H1 (cell line): ENCODE measurements at regions not wholly inside any gene's neighbourhood (a gene's known extent, or its start where the extent isn't known, plus 50 kb on each side); places are given as distances from the start of the nearest gene placed in this dataset.

ENCODE experiments used
- CTCF ChIA-PET: fragments of 300-600 bp; sonication (Branson Sonifier 250); formaldehyde crosslinking; loops from one replicate; lab custom pipeline; 2021; ENCODE audit not compliant: partially characterized antibody; lab: Charles Lee
- POLR2A ChIA-PET: fragments of 300-600 bp; sonication (Branson Sonifier 250); formaldehyde crosslinking; loops from one replicate; lab custom pipeline; 2021; ENCODE audit warnings: inconsistent platforms; ENCODE audit not compliant: partially characterized antibody; lab: Charles Lee
- DNase-seq, 2 experiments: peaks; one replicate each; pipeline versions ENCODE4 v3.0.0 to v3.0.0-alpha.2; 2010 to 2022; ENCODE audit warnings: low spot score in 2 of 2, low read depth in 1 of 2, mixed read lengths in 1 of 2
- FAIRE-seq: peaks from 2 replicates; lab custom pipeline; 2011; peaks lifted over from hg19 to GRCh38; lab: Jason Lieb, UNC
- H2AFZ ChIP-seq: 2 replicates; pipeline ENCODE4 v1.8.1; 2012; ENCODE audit warnings: low read length, inconsistent platforms
- H2AK5ac ChIP-seq: 2 replicates; pipeline ENCODE4 v1.6.1; 2013; ENCODE audit warnings: low read depth, low read length
- H2BK120ac ChIP-seq: replicated peaks from 2 replicates; pipeline ENCODE3; 2013; ENCODE audit warnings: low read depth, low read length, inconsistent platforms
- H2BK12ac ChIP-seq: 2 replicates; pipeline ENCODE4 v1.6.1; 2013; ENCODE audit warnings: low read depth, low read length
- H2BK15ac ChIP-seq: 2 replicates; pipeline ENCODE4 v1.6.1; 2013; ENCODE audit warnings: low read length
- H2BK20ac ChIP-seq: 2 replicates; pipeline ENCODE4 v1.6.1; 2013; ENCODE audit warnings: low read length
- H2BK5ac ChIP-seq: 2 replicates; pipeline ENCODE4 v1.6.1; 2013; ENCODE audit warnings: low read depth, low read length
- H3K14ac ChIP-seq: 2 replicates; pipeline ENCODE4 v1.6.1; 2013; ENCODE audit warnings: inconsistent platforms; ENCODE audit not compliant: insufficient read length
- H3K18ac ChIP-seq: 2 replicates; pipeline ENCODE4 v1.6.1; 2013; ENCODE audit warnings: low read length; ENCODE audit errors: extremely low read depth
- H3K23ac ChIP-seq: 2 replicates; pipeline ENCODE4 v1.6.1; 2013; ENCODE audit warnings: inconsistent platforms; ENCODE audit not compliant: insufficient read length
- H3K23me2 ChIP-seq: 2 replicates; pipeline ENCODE4 v1.6.1; 2013; ENCODE audit warnings: low read depth, low read length
- H3K27ac ChIP-seq: 2 replicates; pipeline ENCODE4 v1.6.1; 2011; ENCODE audit warnings: low read depth, low read length, inconsistent platforms
- H3K27me3 ChIP-seq, 4 experiments: replicated peaks in 1 of 4; 1 replicate in 1 of 4; 2 replicates in 3 of 4; pipeline versions ENCODE4 v1.6.1 to v1.8.1; 2011 to 2013; ENCODE audit warnings: low read length in 3 of 4, mild to moderate bottlenecking in 3 of 4, inconsistent platforms in 2 of 4, mixed read lengths in 2 of 4, moderate library complexity in 1 of 4; ENCODE audit not compliant: control insufficient read depth in 3 of 4, insufficient read depth in 3 of 4; ENCODE audit errors: extremely low read depth in 1 of 4
- H3K36me3 ChIP-seq, 4 experiments: 2 replicates each; pipeline versions ENCODE4 v1.6.1 to v1.8.1; 2011 to 2013; ENCODE audit warnings: mild to moderate bottlenecking in 4 of 4, low read length in 3 of 4, moderate library complexity in 2 of 4, control low read depth in 1 of 4, inconsistent platforms in 1 of 4; ENCODE audit not compliant: insufficient read depth in 4 of 4, control insufficient read depth in 2 of 4
- H3K4ac ChIP-seq: replicated peaks from 2 replicates; pipeline ENCODE3; 2013; ENCODE audit warnings: low read length, low read depth, mixed read lengths, inconsistent platforms; ENCODE audit not compliant: insufficient read length
- H3K4me1 ChIP-seq, 4 experiments: replicated peaks in 1 of 4; 1 replicate in 1 of 4; 2 replicates in 3 of 4; pipeline versions ENCODE4 v1.6.1 to v1.8.1; 2011 to 2013; ENCODE audit warnings: low read length in 3 of 4, inconsistent platforms in 2 of 4, mixed read lengths in 1 of 4; ENCODE audit not compliant: insufficient read depth in 4 of 4, control insufficient read depth in 3 of 4
- H3K4me2 ChIP-seq, 2 experiments: 2 replicates each; pipeline versions ENCODE4 v1.6.1 to v1.8.1; 2011 to 2013; ENCODE audit warnings: low read depth in 2 of 2, low read length in 2 of 2, control low read depth in 1 of 2, inconsistent platforms in 1 of 2, mild to moderate bottlenecking in 1 of 2; ENCODE audit not compliant: insufficient read depth in 1 of 2
- H3K4me3 ChIP-seq, 4 experiments: fragments of 200-600, 300-600 bp in 1 of 4; sonication (generic), shearing (Covaris generic), sonication (Bioruptor Twin) in 1 of 4; 2 replicates each; pipeline versions ENCODE4 v1.5.1 to v1.8.1; 2011 to 2016; ENCODE audit warnings: low read length in 4 of 4, low read depth in 3 of 4, control low read depth in 2 of 4, inconsistent platforms in 2 of 4, mild to moderate bottlenecking in 2 of 4, mixed read lengths in 1 of 4, moderate library complexity in 1 of 4; ENCODE audit not compliant: insufficient read depth in 2 of 4; ENCODE audit errors: extremely low read depth in 1 of 4
- H3K56ac ChIP-seq: replicated peaks from 2 replicates; pipeline ENCODE3; 2013; ENCODE audit warnings: low read depth, mild to moderate bottlenecking, mixed read lengths, low read length, inconsistent platforms; ENCODE audit not compliant: insufficient read length
- H3K79me1 ChIP-seq: 2 replicates; pipeline ENCODE4 v1.6.1; 2013; ENCODE audit warnings: low read depth, low read length, control low read depth
- H3K79me2 ChIP-seq, 2 experiments: 2 replicates each; pipeline versions ENCODE4 v1.6.1 to v1.8.1; 2012 to 2013; ENCODE audit warnings: low read length in 2 of 2, mild to moderate bottlenecking in 2 of 2, inconsistent platforms in 1 of 2; ENCODE audit not compliant: insufficient read depth in 2 of 2, control insufficient read depth in 1 of 2
- H3K9ac ChIP-seq, 4 experiments: replicated peaks in 1 of 4; 1 replicate in 1 of 4; 2 replicates in 3 of 4; pipeline versions ENCODE4 v1.6.1 to v1.8.1; 2011 to 2013; ENCODE audit warnings: low read depth in 3 of 4, low read length in 3 of 4, control low read depth in 2 of 4, mild to moderate bottlenecking in 2 of 4, moderate library complexity in 2 of 4, inconsistent platforms in 1 of 4; ENCODE audit errors: extremely low read depth in 1 of 4
- H3K9me3 ChIP-seq, 2 experiments: 2 replicates each; pipeline versions ENCODE4 v1.6.1 to v1.8.1; 2012 to 2013; ENCODE audit warnings: mild to moderate bottlenecking in 2 of 2, moderate library complexity in 2 of 2, control low read depth in 1 of 2, inconsistent platforms in 1 of 2, low read depth in 1 of 2, low read length in 1 of 2, mixed read lengths in 1 of 2; ENCODE audit not compliant: insufficient read depth in 2 of 2
- H4K20me1 ChIP-seq, 2 experiments: replicated peaks in 1 of 2; 2 replicates each; pipeline versions ENCODE3 to v1.8.1; 2011 to 2013; ENCODE audit warnings: inconsistent platforms in 2 of 2, low read length in 2 of 2, mild to moderate bottlenecking in 1 of 2; ENCODE audit not compliant: insufficient read depth in 2 of 2, control insufficient read depth in 1 of 2
- H4K5ac ChIP-seq: 2 replicates; pipeline ENCODE4 v1.6.1; 2013; ENCODE audit warnings: low read length, low read depth, mixed read lengths, inconsistent platforms; ENCODE audit not compliant: insufficient read length
- H4K8ac ChIP-seq: 2 replicates; pipeline ENCODE4 v1.8.0; 2013; ENCODE audit warnings: mild to moderate bottlenecking, moderate library complexity, low read length, inconsistent platforms; ENCODE audit not compliant: insufficient read depth; ENCODE audit errors: extremely low read depth
- H4K91ac ChIP-seq: replicated peaks from 2 replicates; pipeline ENCODE3; 2013; ENCODE audit warnings: low read length, mixed read lengths, inconsistent platforms; ENCODE audit not compliant: insufficient read length
- ATF2 ChIP-seq: IDR thresholded peaks from 2 replicates; pipeline ENCODE4 v1.6.1; 2012; ENCODE audit warnings: low read length, inconsistent platforms
- BRCA1 ChIP-seq: IDR thresholded peaks from 2 replicates; pipeline ENCODE4 v1.6.1; 2012; ENCODE audit warnings: low read depth, low read length, improper control_type of control experiment
- CTBP2 ChIP-seq: IDR thresholded peaks from 2 replicates; pipeline ENCODE4 v1.7.0; 2011; ENCODE audit warnings: borderline replicate concordance, mild to moderate bottlenecking, moderate library complexity, mixed read lengths, low read length; ENCODE audit not compliant: insufficient read depth, insufficient read length
- E2F6 ChIP-seq: IDR thresholded peaks from 2 replicates; pipeline ENCODE4 v1.6.1; 2012; ENCODE audit warnings: inconsistent platforms
- HDAC2 ChIP-seq, 2 experiments: fragments of 300-600 bp in 1 of 2; sonication (generic) in 1 of 2; IDR thresholded peaks; 2 replicates each; pipeline ENCODE4 v1.6.1; 2011 to 2012; ENCODE audit warnings: low read depth in 2 of 2, low read length in 2 of 2, mild to moderate bottlenecking in 2 of 2, moderate library complexity in 2 of 2, borderline replicate concordance in 1 of 2, inconsistent platforms in 1 of 2
- JUND ChIP-seq: IDR thresholded peaks from 2 replicates; pipeline ENCODE4 v1.6.1; 2011; ENCODE audit warnings: mild to moderate bottlenecking, improper control_type of control experiment, low read length
- KDM1A ChIP-seq: fragments of 200-600, 300-600 bp; sonication (generic); IDR thresholded peaks from 2 replicates; pipeline ENCODE4 v1.7.1; 2016; ENCODE audit warnings: mild to moderate bottlenecking, low read length, borderline replicate concordance
- MAFK ChIP-seq: IDR thresholded peaks from 2 replicates; pipeline ENCODE4 v1.6.1; 2012; ENCODE audit warnings: low read depth, mild to moderate bottlenecking, improper control_type of control experiment, low read length
- RFX5 ChIP-seq: IDR thresholded peaks from 2 replicates; pipeline ENCODE4 v1.6.1; 2011; ENCODE audit warnings: low read depth, low read length, improper control_type of control experiment, borderline replicate concordance
- RXRA ChIP-seq: IDR thresholded peaks from 2 replicates; pipeline ENCODE4 v1.6.1; 2011; ENCODE audit warnings: low read depth, mild to moderate bottlenecking, low read length, moderate library complexity; ENCODE audit not compliant: insufficient read depth
- SIN3A ChIP-seq, 2 experiments: IDR thresholded peaks in 1 of 2; conservative IDR thresholded peaks in 1 of 2; 2 replicates each; pipeline ENCODE4 v1.6.1; 2011 to 2012; ENCODE audit warnings: low read length in 2 of 2, improper control_type of control experiment in 1 of 2, low read depth in 1 of 2, mild to moderate bottlenecking in 1 of 2
- SIX5 ChIP-seq: IDR thresholded peaks from 2 replicates; pipeline ENCODE4 v1.6.1; 2011; ENCODE audit warnings: mild to moderate bottlenecking, low read depth, low read length
- WGBS, 2 experiments: shearing (Covaris generic) in 1 of 2; methylation state at CpG; one replicate each; pipeline versions ENCODE4 v1.1.6 to v1.1.7; 2013 to 2015; ENCODE audit warnings: low lambda C conversion rate in 2 of 2, mixed read lengths in 2 of 2, inconsistent platforms in 1 of 2, low coverage in 1 of 2, missing lambda C conversion rate in 1 of 2; ENCODE audit not compliant: insufficient replicate concordance in 2 of 2, insufficient coverage in 1 of 2, insufficient read length in 1 of 2; ENCODE audit errors: extremely low coverage in 1 of 2, missing lambda C conversion rate in 1 of 2; 5-methylcytosine and 5-hydroxymethylcytosine counted together

GRCh38 chr10:3509355-3509754 lies 275.7 kb downstream of the KLF6 start:
- H3K9me3 ChIP-seq, result no peaks in the 10 kb centered on the region
- no peak overlapping the region for H3K4me2 ChIP-seq
- H3K23ac ChIP-seq, result no peak overlapping the region
- H3K9ac ChIP-seq, result no peak overlapping the region
- no peak overlapping the region for H2BK5ac ChIP-seq
- ChIA-PET CTCF (no interaction called here), POLR2A (no interaction called here)
- H3K27ac ChIP-seq, result no peak overlapping the region
- no peak overlapping the region for H2BK120ac ChIP-seq
- H2BK15ac ChIP-seq, result no peak overlapping the region
- no peaks in the 10 kb centered on the region for H4K20me1 ChIP-seq
- no peak overlapping the region for H3K14ac ChIP-seq
- no peak overlapping the region for H4K91ac ChIP-seq
- H3K4me3 ChIP-seq, result no peak overlapping the region
- no peak for DNase-seq
- no peak overlapping the region for H3K18ac ChIP-seq
- no peak for FAIRE-seq
- no peak overlapping the region for H3K4ac ChIP-seq
- H3K36me3 ChIP-seq, result no peaks in the 10 kb centered on the region
- no peaks in the 10 kb centered on the region for H3K27me3 ChIP-seq
- H3K56ac ChIP-seq, result no peak overlapping the region
- no peaks in the 10 kb centered on the region for H3K79me2 ChIP-seq
- no peaks in the 10 kb centered on the region for H3K23me2 ChIP-seq
- WGBS, 2 experiments, result 93% methylated on average over 3 of the region's 3 CpGs; no CpG with 5 or more reads in 1 of the 2 experiments
- no peak overlapping the region for H2BK20ac ChIP-seq
- no peak overlapping the region for H2BK12ac ChIP-seq
- H2AK5ac ChIP-seq, result no peak overlapping the region
- H3K4me1 ChIP-seq, result no peaks in the 10 kb centered on the region
- H4K8ac ChIP-seq, result no peak overlapping the region
- no peaks in the 10 kb centered on the region for H3K79me1 ChIP-seq
- no peak overlapping the region for H4K5ac ChIP-seq
- H2AFZ ChIP-seq, result no peak overlapping the region
- TF ChIP-seq CTBP2, result no peak
- TF ChIP-seq HDAC2 (IDR thresholded peaks at IDR 0.05; ENCODE audit: borderline replicate concordance in 1 of 2, low read depth in 2 of 2, low read length in 2 of 2), result no peak
- no peak for TF ChIP-seq KDM1A
- TF ChIP-seq RXRA, result no peak
- no peak for TF ChIP-seq RFX5
- TF ChIP-seq BRCA1, result no peak
- no peak for TF ChIP-seq SIX5
- TF ChIP-seq ATF2, result no peak
- no peak for TF ChIP-seq JUND
- no peak for TF ChIP-seq MAFK
- no peak for TF ChIP-seq E2F6
- no peak for TF ChIP-seq SIN3A (conservative IDR thresholded peaks at IDR 0.05 in 1 of 2, IDR thresholded peaks at IDR 0.05 in 1 of 2; ENCODE audit: low read depth in 1 of 2, low read length in 2 of 2)
